ENCODE measurements at regions not wholly inside any gene's neighbourhood (a gene's known extent, or its start where the extent isn't known, plus 50 kb on each side); places are given as distances from the start of the nearest gene placed in this dataset.

DNA sequence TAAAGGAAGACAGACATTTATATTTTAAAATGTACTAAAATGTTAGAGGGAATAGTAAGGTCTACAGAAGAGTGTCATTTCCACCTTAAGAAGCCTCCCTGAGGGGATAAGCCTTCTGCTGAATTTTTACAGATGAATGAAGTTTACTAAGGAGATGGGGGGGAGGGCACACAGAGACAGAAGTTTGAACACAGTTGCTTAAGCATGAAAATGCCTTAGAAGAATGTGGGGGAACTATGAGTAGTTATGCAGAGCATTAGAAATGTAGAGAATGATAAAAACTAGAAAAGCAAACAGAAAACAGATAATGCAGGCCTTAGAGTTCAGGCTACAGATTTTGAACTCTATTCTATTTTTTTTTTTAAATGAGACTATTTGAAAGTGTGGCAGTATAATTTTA is 232.2 kb upstream of the VLDLR start:
- TF ChIP-seq, protein P1, sequence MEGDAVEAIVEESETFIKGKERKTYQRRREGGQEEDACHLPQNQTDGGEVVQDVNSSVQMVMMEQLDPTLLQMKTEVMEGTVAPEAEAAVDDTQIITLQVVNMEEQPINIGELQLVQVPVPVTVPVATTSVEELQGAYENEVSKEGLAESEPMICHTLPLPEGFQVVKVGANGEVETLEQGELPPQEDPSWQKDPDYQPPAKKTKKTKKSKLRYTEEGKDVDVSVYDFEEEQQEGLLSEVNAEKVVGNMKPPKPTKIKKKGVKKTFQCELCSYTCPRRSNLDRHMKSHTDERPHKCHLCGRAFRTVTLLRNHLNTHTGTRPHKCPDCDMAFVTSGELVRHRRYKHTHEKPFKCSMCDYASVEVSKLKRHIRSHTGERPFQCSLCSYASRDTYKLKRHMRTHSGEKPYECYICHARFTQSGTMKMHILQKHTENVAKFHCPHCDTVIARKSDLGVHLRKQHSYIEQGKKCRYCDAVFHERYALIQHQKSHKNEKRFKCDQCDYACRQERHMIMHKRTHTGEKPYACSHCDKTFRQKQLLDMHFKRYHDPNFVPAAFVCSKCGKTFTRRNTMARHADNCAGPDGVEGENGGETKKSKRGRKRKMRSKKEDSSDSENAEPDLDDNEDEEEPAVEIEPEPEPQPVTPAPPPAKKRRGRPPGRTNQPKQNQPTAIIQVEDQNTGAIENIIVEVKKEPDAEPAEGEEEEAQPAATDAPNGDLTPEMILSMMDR (IDR thresholded peaks at IDR 0.05) = no peak
- no peak for TF ChIP-seq ZFX (IDR thresholded peaks at IDR 0.05; ENCODE audit: borderline replicate concordance)

Data from 22Rv1 (cell line).